Nephron progenitor cell (in vitro differentiated cells): ENCODE measurements at regions not wholly inside any gene's neighbourhood (a gene's known extent, or its start where the extent isn't known, plus 50 kb on each side); places are given as distances from the start of the nearest gene placed in this dataset.
"Not testable (repeated sequence)": the region's sequence is repeated elsewhere in the genome, so short reads cannot be mapped to it uniquely, and the experiment has no call there.

Source experiments
- DNase-seq: peaks from one replicate; pipeline ENCODE4 v3.0.0; 2021
- H3K27ac Mint-ChIP-seq: 2 replicates; pipeline ENCODE4 v1.8.0; 2021; ENCODE audit warnings: mild to moderate bottlenecking, moderate library complexity, mixed read lengths
- H3K27me3 Mint-ChIP-seq: 2 replicates; pipeline ENCODE4 v1.8.0; 2021; ENCODE audit warnings: mild to moderate bottlenecking, low read depth, mixed read lengths; ENCODE audit not compliant: poor library complexity
- H3K36me3 Mint-ChIP-seq: 2 replicates; pipeline ENCODE4 v1.8.0; 2021; ENCODE audit warnings: low read depth, mixed read lengths
- H3K4me1 Mint-ChIP-seq: 2 replicates; pipeline ENCODE4 v1.8.0; 2021; ENCODE audit warnings: mixed read lengths
- H3K4me3 Mint-ChIP-seq: 2 replicates; pipeline ENCODE4 v1.8.0; 2021; ENCODE audit warnings: mild to moderate bottlenecking, moderate library complexity, mixed read lengths
- H3K9me3 Mint-ChIP-seq: 2 replicates; pipeline ENCODE4 v1.8.0; 2021; ENCODE audit warnings: mild to moderate bottlenecking, moderate library complexity, mixed read lengths
- CTCF ChIP-seq: fragments of 200-600 bp; sonication (generic); IDR thresholded peaks from 2 replicates; pipeline ENCODE4 v1.5.0; 2021; ENCODE audit warnings: antibody characterized with exemption

DNA sequence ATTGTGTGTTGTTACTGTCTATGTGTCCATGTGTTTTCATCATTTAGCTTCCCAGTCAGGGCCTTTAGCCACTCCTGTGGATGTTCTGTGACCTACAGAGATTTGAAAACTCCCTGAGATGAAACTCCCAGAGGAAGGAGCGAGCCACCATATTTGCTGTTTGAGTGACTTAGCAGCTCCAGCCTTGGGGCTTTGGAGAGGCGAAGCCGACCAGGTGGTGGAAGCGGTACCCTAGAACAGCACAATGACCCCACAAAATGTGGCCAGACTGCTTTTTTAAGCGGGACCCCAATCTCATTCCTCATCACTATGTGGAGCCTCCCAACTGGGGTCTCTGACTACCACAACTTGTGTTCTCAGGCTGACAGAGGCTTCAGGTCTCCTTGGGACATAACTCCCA is 323.9 kb upstream of the KCND2 start:
- Mint-ChIP-seq H3K4me1 (no peaks in the 10 kb centered on the region), H3K36me3 (no peaks in the 10 kb centered on the region), H3K9me3 (peaks cover 7% of the 10 kb centered on the region), H3K4me3 (no peak overlapping the region), H3K27ac (peak overlapping the region; percentile 60), H3K27me3 (no peaks in the 10 kb centered on the region)
- no peak for TF ChIP-seq CTCF
- no peak for DNase-seq

GRCh38 chr7:119950390-119951041 is 322.5 kb upstream of the KCND2 start:
- not testable (repeated sequence) for H3K4me1 Mint-ChIP-seq, H3K9me3 Mint-ChIP-seq, H3K4me3 Mint-ChIP-seq, DNase-seq, H3K36me3 Mint-ChIP-seq, H3K27ac Mint-ChIP-seq, H3K27me3 Mint-ChIP-seq

- DNase-seq, H3K9me3 Mint-ChIP-seq, H3K27me3 Mint-ChIP-seq, H3K36me3 Mint-ChIP-seq, H3K4me1 Mint-ChIP-seq, H3K4me3 Mint-ChIP-seq, H3K27ac Mint-ChIP-seq: not testable (repeated sequence)
These were observed 321.4 kb upstream of the KCND2 start for GRCh38 chr7:119951614-119952013.

DNA sequence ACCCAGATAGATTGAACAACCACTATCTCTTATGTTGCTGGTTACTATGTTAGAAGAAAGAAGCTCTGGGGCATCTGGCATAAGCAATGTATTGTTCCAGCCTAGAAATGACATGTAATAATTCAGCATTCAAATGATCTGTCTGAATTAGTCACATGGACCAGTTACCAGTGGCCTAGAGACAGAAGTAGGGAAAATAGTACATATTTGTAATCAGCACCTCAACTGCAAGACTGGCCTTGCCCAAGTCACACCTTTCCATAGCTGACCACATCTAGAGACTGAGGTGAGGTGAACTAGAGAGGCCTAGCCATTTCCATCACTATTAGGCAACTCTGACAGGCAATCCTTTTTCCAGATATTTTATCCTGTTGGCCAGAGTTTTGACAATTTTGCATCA is 315.6 kb upstream of the KCND2 start:
- Mint-ChIP-seq H3K4me1 (no peaks in the 10 kb centered on the region), H3K36me3 (no peaks in the 10 kb centered on the region), H3K27me3 (no peaks in the 10 kb centered on the region), H3K9me3 (no peaks in the 10 kb centered on the region), H3K27ac (no peak overlapping the region), H3K4me3 (no peak overlapping the region)
- no peak for DNase-seq
- TF ChIP-seq CTCF, result no peak

GRCh38 chr7:119959811-119960210 is 313.2 kb upstream of the KCND2 start:
- TF ChIP-seq CTCF, result no peak
- DNase-seq, result no peak
- Mint-ChIP-seq H3K27me3 (peaks cover 3% of the 10 kb centered on the region), H3K36me3 (no peaks in the 10 kb centered on the region), H3K4me1 (no peaks in the 10 kb centered on the region), H3K9me3 (no peaks in the 10 kb centered on the region), H3K27ac (no peak overlapping the region), H3K4me3 (no peak overlapping the region)

DNA sequence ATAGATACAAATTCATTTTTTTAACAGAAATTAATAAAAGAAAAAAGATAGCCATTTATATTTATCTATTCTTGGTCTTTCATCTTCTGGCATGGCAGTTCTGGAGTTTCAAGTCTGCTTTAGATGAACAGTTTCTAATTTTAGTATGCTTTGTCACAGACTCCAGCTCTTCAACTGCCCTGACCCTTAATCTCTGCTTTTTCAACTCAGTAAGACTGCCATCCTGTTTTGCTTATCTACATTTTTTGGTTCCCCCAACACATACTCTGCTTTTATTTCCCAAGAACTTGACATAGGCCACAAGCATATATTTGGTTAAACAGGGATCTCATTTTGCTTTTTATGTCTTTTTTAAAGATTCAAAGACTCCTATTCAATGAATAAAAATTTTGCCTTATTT is 309.3 kb upstream of the KCND2 start:
- Mint-ChIP-seq H3K4me1 (no peaks in the 10 kb centered on the region), H3K27me3 (peaks cover 3% of the 10 kb centered on the region), H3K4me3 (no peak overlapping the region), H3K27ac (no peak overlapping the region), H3K9me3 (no peaks in the 10 kb centered on the region), H3K36me3 (no peaks in the 10 kb centered on the region)
- DNase-seq, result no peak
- TF ChIP-seq CTCF, result no peak

DNA sequence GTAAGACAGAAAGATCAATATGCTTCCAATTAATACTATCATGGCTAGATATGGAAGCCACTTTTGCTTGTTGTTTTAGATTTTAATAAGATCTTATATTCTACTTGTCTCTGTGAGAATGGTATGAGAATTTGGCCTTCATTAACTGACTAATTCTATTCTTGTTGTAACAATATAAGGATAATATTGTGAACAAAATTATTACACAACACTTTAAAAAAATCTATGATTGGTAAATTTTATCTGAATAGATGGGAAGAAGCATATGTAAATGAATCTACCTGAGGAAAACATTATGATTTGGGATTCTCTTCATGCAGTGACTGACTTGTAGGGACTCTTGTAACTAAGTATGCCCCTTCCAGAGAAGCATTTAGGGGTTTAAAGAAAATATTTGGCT is 308.9 kb upstream of the KCND2 start:
- Mint-ChIP-seq H3K9me3 (no peaks in the 10 kb centered on the region), H3K36me3 (no peaks in the 10 kb centered on the region), H3K27ac (no peak overlapping the region), H3K4me1 (no peaks in the 10 kb centered on the region), H3K4me3 (no peak overlapping the region), H3K27me3 (peaks cover 3% of the 10 kb centered on the region)
- DNase-seq, result no peak
- TF ChIP-seq CTCF, result no peak
